ENCODE measurements at regions not wholly inside any gene's neighbourhood (a gene's known extent, or its start where the extent isn't known, plus 50 kb on each side); places are given as distances from the start of the nearest gene placed in this dataset.

DNA sequence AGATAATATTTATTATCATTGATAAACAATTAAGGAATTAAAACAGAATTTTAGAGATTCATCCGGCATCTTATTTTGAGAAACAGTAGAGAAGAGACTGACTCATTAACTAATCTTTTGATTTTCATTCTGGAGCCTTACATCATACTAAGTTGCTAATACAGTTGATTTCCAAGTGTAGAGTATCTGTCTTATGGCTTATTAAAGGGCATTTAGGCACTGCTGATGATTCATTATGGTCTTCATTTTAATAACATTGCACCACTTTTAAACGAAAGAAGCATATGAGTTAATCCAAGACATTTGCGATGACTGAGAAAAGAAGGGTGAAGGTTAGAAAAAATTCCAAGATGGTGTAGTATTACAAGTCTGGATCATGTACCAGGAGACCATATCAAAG, 186.0 kb upstream of the CACNA2D1 start:
- Histone ChIP-seq H3K36me3 (replicated peaks in 1 of 2; ENCODE audit: control insufficient read depth in 1 of 2, insufficient read depth in 2 of 2, low read length in 2 of 2) (no peaks in the 10 kb centered on the region), H3K9me3 (replicated peaks in 1 of 2; ENCODE audit: control insufficient read depth in 1 of 2, insufficient read depth in 1 of 2, low read length in 2 of 2) (no peaks in the 10 kb centered on the region), H3K4me1 (ENCODE audit: control insufficient read depth in 1 of 2, insufficient read depth in 2 of 2, low read length in 2 of 2) (no peaks in the 10 kb centered on the region), H3K9ac (ENCODE audit: insufficient read depth, low read length, poor library complexity, severe bottlenecking) (no peak overlapping the region), H3K27ac (ENCODE audit: low read depth in 1 of 2, low read length in 2 of 2) (no peak overlapping the region), H2AFZ (ENCODE audit: insufficient read depth, low read depth, low read length, poor library complexity, severe bottlenecking) (no peak overlapping the region), H3K4me3 (replicated peaks in 1 of 3; ENCODE audit: low read depth in 2 of 3, low read length in 3 of 3) (no peak overlapping the region), H3K79me2 (ENCODE audit: insufficient read depth, low read length) (no peaks in the 10 kb centered on the region), H3K27me3 (ENCODE audit: control insufficient read depth in 2 of 2, insufficient read depth in 2 of 2, low read length in 2 of 2) (no peaks in the 10 kb centered on the region), H4K20me1 (ENCODE audit: insufficient read depth, low read length) (no peaks in the 10 kb centered on the region), H3K4me2 (replicated peaks; ENCODE audit: extremely low read depth, low read length, poor library complexity, severe bottlenecking) (no peak overlapping the region)
- no peak for DNase-seq
- no peaks in the 10 kb centered on the region for H3K36me3 Mint-ChIP-seq
- no CpG with 5 or more reads among the region's 3 CpGs for WGBS (ENCODE audit: insufficient coverage)
- no peak overlapping the region for H3K27ac Mint-ChIP-seq
- H3K27me3 Mint-ChIP-seq (ENCODE audit: low read depth in 3 of 3): peaks cover 0 to 2% (median 2%) of the 10 kb centered on the region in 3 donors
- H3K4me3 Mint-ChIP-seq: no peak overlapping the region
- intact Hi-C loops (cut with micrococcal nuclease): no loop called here
- no peaks in the 10 kb centered on the region for H3K4me1 Mint-ChIP-seq
- H3K9me3 Mint-ChIP-seq: peaks cover 0 to 3% (median 0%) of the 10 kb centered on the region in 7 donors
- TF ChIP-seq, protein P1, sequence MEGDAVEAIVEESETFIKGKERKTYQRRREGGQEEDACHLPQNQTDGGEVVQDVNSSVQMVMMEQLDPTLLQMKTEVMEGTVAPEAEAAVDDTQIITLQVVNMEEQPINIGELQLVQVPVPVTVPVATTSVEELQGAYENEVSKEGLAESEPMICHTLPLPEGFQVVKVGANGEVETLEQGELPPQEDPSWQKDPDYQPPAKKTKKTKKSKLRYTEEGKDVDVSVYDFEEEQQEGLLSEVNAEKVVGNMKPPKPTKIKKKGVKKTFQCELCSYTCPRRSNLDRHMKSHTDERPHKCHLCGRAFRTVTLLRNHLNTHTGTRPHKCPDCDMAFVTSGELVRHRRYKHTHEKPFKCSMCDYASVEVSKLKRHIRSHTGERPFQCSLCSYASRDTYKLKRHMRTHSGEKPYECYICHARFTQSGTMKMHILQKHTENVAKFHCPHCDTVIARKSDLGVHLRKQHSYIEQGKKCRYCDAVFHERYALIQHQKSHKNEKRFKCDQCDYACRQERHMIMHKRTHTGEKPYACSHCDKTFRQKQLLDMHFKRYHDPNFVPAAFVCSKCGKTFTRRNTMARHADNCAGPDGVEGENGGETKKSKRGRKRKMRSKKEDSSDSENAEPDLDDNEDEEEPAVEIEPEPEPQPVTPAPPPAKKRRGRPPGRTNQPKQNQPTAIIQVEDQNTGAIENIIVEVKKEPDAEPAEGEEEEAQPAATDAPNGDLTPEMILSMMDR (IDR thresholded peaks at IDR 0.05): no peak

DNA sequence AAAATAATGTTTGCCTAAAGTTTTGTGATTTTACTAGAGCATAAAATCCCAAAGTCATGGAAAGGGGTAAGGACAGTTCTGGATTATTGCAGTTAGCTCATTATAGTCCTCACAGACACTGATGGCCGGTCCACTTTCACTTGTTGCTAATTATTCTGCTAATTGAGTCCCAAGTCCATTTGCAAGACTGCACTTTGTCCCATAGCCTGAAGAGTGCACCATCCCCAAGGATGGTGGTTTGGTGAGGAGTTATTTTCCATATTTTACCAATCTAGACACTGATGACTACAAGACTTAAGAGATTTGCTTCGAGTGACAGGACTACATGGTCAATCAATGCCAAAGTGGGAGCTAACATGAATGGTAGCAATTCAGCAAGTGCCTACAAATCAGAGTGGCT, 181.8 kb upstream of the CACNA2D1 start:
- Histone ChIP-seq H3K4me1 (ENCODE audit: control insufficient read depth in 1 of 2, insufficient read depth in 2 of 2, low read length in 2 of 2) (no peaks in the 10 kb centered on the region), H3K79me2 (ENCODE audit: insufficient read depth, low read length) (no peaks in the 10 kb centered on the region), H3K27ac (ENCODE audit: low read depth in 1 of 2, low read length in 2 of 2) (no peak overlapping the region), H3K27me3 (ENCODE audit: control insufficient read depth in 2 of 2, insufficient read depth in 2 of 2, low read length in 2 of 2) (no peaks in the 10 kb centered on the region), H3K9me3 (replicated peaks in 1 of 2; ENCODE audit: control insufficient read depth in 1 of 2, insufficient read depth in 1 of 2, low read length in 2 of 2) (no peaks in the 10 kb centered on the region), H3K9ac (ENCODE audit: insufficient read depth, low read length, poor library complexity, severe bottlenecking) (no peak overlapping the region), H3K4me3 (replicated peaks in 1 of 3; ENCODE audit: low read depth in 2 of 3, low read length in 3 of 3) (no peak overlapping the region), H4K20me1 (ENCODE audit: insufficient read depth, low read length) (no peaks in the 10 kb centered on the region), H3K4me2 (replicated peaks; ENCODE audit: extremely low read depth, low read length, poor library complexity, severe bottlenecking) (no peak overlapping the region), H2AFZ (ENCODE audit: insufficient read depth, low read depth, low read length, poor library complexity, severe bottlenecking) (no peak overlapping the region), H3K36me3 (replicated peaks in 1 of 2; ENCODE audit: control insufficient read depth in 1 of 2, insufficient read depth in 2 of 2, low read length in 2 of 2) (no peaks in the 10 kb centered on the region)
- H3K27ac Mint-ChIP-seq: no peak overlapping the region
- WGBS (ENCODE audit: insufficient coverage): no CpG with 5 or more reads among the region's 2 CpGs
- TF ChIP-seq, protein P1 (IDR thresholded peaks at IDR 0.05): no peak
- no peak overlapping the region for H3K4me3 Mint-ChIP-seq
- intact Hi-C loops (cut with micrococcal nuclease): no loop called here
- H3K9me3 Mint-ChIP-seq: peaks cover 0 to 2% (median 0%) of the 10 kb centered on the region in 7 donors
- no peaks in the 10 kb centered on the region for H3K27me3 Mint-ChIP-seq (ENCODE audit: low read depth in 3 of 3)
- no peaks in the 10 kb centered on the region for H3K4me1 Mint-ChIP-seq
- DNase-seq: no peak
- no peaks in the 10 kb centered on the region for H3K36me3 Mint-ChIP-seq
